Spleen (tissue), 7 donors: ENCODE measurements at regions not wholly inside any gene's neighbourhood (a gene's known extent, or its start where the extent isn't known, plus 50 kb on each side); places are given as distances from the start of the nearest gene placed in this dataset.

Experiments
- CTCF ChIP-seq, 11 experiments: fragments of 200-600 bp in 7 of 11; fragments of 450-650 bp in 4 of 11; sonication (generic) in 4 of 11; IDR thresholded peaks in 8 of 11; conservative IDR thresholded peaks in 3 of 11; 1 replicate in 7 of 11; 2 replicates in 4 of 11; pipeline versions ENCODE4 v1.4.0 to v1.8.0; 2016 to 2021; ENCODE audit warnings: antibody characterized with exemption in 11 of 11, inconsistent platforms in 4 of 11, mild to moderate bottlenecking in 1 of 11
- POLR2A ChIP-seq, 3 donors: fragments of 450-650 bp; IDR thresholded peaks; one replicate each; pipeline ENCODE4 v1.5.1; 2017; ENCODE audit warnings: antibody characterized with exemption in 3 of 3, mild to moderate bottlenecking in 1 of 3
- POLR2AphosphoS5 ChIP-seq, 3 donors: sonication (generic); formaldehyde crosslinking; IDR thresholded peaks; one replicate each; pipeline ENCODE4 v1.5.1; 2017; ENCODE audit warnings: antibody characterized with exemption in 3 of 3
- donor health status: DM: no; HTN: no; CAD: no; lungs with moderate emphysema.
- donor health status: DM: no; HTN: no; CAD: no.
- donor health status: DM: no; HTN: no; CAD: no.

DNA sequence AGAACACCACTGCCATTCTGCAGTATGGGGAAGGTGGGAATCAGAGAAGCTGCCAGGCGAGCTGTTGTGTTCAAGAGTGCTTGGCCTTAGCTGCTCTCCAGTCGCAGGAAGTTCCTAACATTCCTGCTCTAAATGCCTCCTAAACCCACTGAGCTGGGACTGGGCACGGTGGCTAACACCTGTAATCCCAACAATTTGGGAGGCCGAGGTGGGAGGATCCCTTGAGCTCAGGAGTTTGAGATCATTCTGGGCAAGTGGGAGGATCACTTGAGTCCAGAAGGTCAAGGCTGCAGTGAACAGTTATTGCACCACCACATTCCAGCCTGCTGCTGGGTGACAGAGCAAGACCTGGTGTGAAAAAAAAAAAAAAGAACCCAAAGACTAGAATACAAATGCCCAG is 690.3 kb upstream of the FAM241A start:
- no peak for TF ChIP-seq CTCF (IDR thresholded peaks at IDR 0.05 in 8 of 11, conservative IDR thresholded peaks at IDR 0.05 in 3 of 11)
- TF ChIP-seq POLR2A (IDR thresholded peaks at IDR 0.05) = no peak
- no peak for TF ChIP-seq POLR2AphosphoS5 (IDR thresholded peaks at IDR 0.05)
